ENCODE measurements at regions not wholly inside any gene's neighbourhood (a gene's known extent, or its start where the extent isn't known, plus 50 kb on each side); places are given as distances from the start of the nearest gene placed in this dataset.
A peak's percentile ranks its signal among the peaks of the same experiment; 100 is the strongest.

GRCh38 chr12:102755266-102755665 lies 161.8 kb downstream of the PAH start:
- no peak overlapping the region for H3K18ac ChIP-seq (ENCODE audit: low read length)
- H3K4me2 ChIP-seq (ENCODE audit: low read length) = no peak overlapping the region
- no peaks in the 10 kb centered on the region for H3K36me3 ChIP-seq (ENCODE audit: control insufficient read depth, insufficient read depth, low read length)
- no peaks in the 10 kb centered on the region for H3K79me1 ChIP-seq (ENCODE audit: low read length)
- H3K27ac ChIP-seq (ENCODE audit: low read depth, low read length) = no peak overlapping the region
- no peak overlapping the region for H3K4me3 ChIP-seq (ENCODE audit: low read length)
- H2AK5ac ChIP-seq (ENCODE audit: low read length) = no peak overlapping the region
- no peak overlapping the region for H2BK120ac ChIP-seq (ENCODE audit: low read depth, low read length)
- no peak overlapping the region for H2BK5ac ChIP-seq (ENCODE audit: low read length)
- H3K23ac ChIP-seq (ENCODE audit: low read length) = no peak overlapping the region
- no peak overlapping the region for H2BK15ac ChIP-seq (replicated peaks; ENCODE audit: low read depth)
- no peak overlapping the region for H4K5ac ChIP-seq (ENCODE audit: low read length)
- no peaks in the 10 kb centered on the region for H3K79me2 ChIP-seq (ENCODE audit: control insufficient read depth, insufficient read depth, low read length)
- no peak for DNase-seq
- no peak overlapping the region for H4K8ac ChIP-seq (ENCODE audit: low read depth, low read length)
- WGBS (ENCODE audit: extremely low coverage, insufficient coverage, low lambda C conversion rate) = no CpG with 5 or more reads among the region's 3 CpGs
- no peaks in the 10 kb centered on the region for H3K27me3 ChIP-seq (ENCODE audit: insufficient read depth, low read length, poor library complexity)
- no peak overlapping the region for H3K56ac ChIP-seq (ENCODE audit: low read length)
- H3K4ac ChIP-seq (ENCODE audit: low read depth, low read length) = no peak overlapping the region
- H3K4me1 ChIP-seq (ENCODE audit: control insufficient read depth, low read depth, low read length) = no peaks in the 10 kb centered on the region
- H3K9ac ChIP-seq (ENCODE audit: low read length) = no peak overlapping the region

GRCh38 chr12:102753802-102754201 lies 163.2 kb downstream of the PAH start:
- H3K4me3 ChIP-seq (ENCODE audit: low read length) = no peak overlapping the region
- no peaks in the 10 kb centered on the region for H3K4me1 ChIP-seq (ENCODE audit: control insufficient read depth, low read depth, low read length)
- H3K79me2 ChIP-seq (ENCODE audit: control insufficient read depth, insufficient read depth, low read length) = no peaks in the 10 kb centered on the region
- H3K9ac ChIP-seq (ENCODE audit: low read length) = no peak overlapping the region
- H3K27ac ChIP-seq (ENCODE audit: low read depth, low read length) = no peak overlapping the region
- no peak overlapping the region for H3K4me2 ChIP-seq (ENCODE audit: low read length)
- H3K18ac ChIP-seq (ENCODE audit: low read length) = no peak overlapping the region
- no peak overlapping the region for H4K5ac ChIP-seq (ENCODE audit: low read length)
- H3K79me1 ChIP-seq (ENCODE audit: low read length) = no peaks in the 10 kb centered on the region
- H3K36me3 ChIP-seq (ENCODE audit: control insufficient read depth, insufficient read depth, low read length) = no peaks in the 10 kb centered on the region
- no peak for DNase-seq
- no peak overlapping the region for H2BK120ac ChIP-seq (ENCODE audit: low read depth, low read length)
- no peak overlapping the region for H2BK5ac ChIP-seq (ENCODE audit: low read length)
- H2AK5ac ChIP-seq (ENCODE audit: low read length) = no peak overlapping the region
- no peak overlapping the region for H3K56ac ChIP-seq (ENCODE audit: low read length)
- H3K27me3 ChIP-seq (ENCODE audit: insufficient read depth, low read length, poor library complexity) = no peaks in the 10 kb centered on the region
- no peak overlapping the region for H3K4ac ChIP-seq (ENCODE audit: low read depth, low read length)
- no CpG with 5 or more reads among the region's 2 CpGs for WGBS (ENCODE audit: extremely low coverage, insufficient coverage, low lambda C conversion rate)
- H4K8ac ChIP-seq (ENCODE audit: low read depth, low read length) = no peak overlapping the region
- no peak overlapping the region for H2BK15ac ChIP-seq (replicated peaks; ENCODE audit: low read depth)
- H3K23ac ChIP-seq (ENCODE audit: low read length) = no peak overlapping the region

- H2BK120ac ChIP-seq (ENCODE audit: low read depth, low read length) = no peak overlapping the region
- WGBS (ENCODE audit: extremely low coverage, insufficient coverage, low lambda C conversion rate) = no CpG with 5 or more reads among the region's 3 CpGs
- no peaks in the 10 kb centered on the region for H3K4me1 ChIP-seq (ENCODE audit: control insufficient read depth, low read depth, low read length)
- no peaks in the 10 kb centered on the region for H3K27me3 ChIP-seq (ENCODE audit: insufficient read depth, low read length, poor library complexity)
- no peak overlapping the region for H3K23ac ChIP-seq (ENCODE audit: low read length)
- H3K36me3 ChIP-seq (ENCODE audit: control insufficient read depth, insufficient read depth, low read length) = no peaks in the 10 kb centered on the region
- no peaks in the 10 kb centered on the region for H3K79me1 ChIP-seq (ENCODE audit: low read length)
- no peak overlapping the region for H4K8ac ChIP-seq (ENCODE audit: low read depth, low read length)
- no peak overlapping the region for H3K4ac ChIP-seq (ENCODE audit: low read depth, low read length)
- H3K4me3 ChIP-seq (ENCODE audit: low read length) = no peak overlapping the region
- no peaks in the 10 kb centered on the region for H3K79me2 ChIP-seq (ENCODE audit: control insufficient read depth, insufficient read depth, low read length)
- no peak overlapping the region for H4K5ac ChIP-seq (ENCODE audit: low read length)
- no peak overlapping the region for H2AK5ac ChIP-seq (ENCODE audit: low read length)
- no peak overlapping the region for H2BK5ac ChIP-seq (ENCODE audit: low read length)
- no peak overlapping the region for H2BK15ac ChIP-seq (replicated peaks; ENCODE audit: low read depth)
- no peak overlapping the region for H3K27ac ChIP-seq (ENCODE audit: low read depth, low read length)
- H3K56ac ChIP-seq (ENCODE audit: low read length) = no peak overlapping the region
- H3K18ac ChIP-seq (ENCODE audit: low read length) = no peak overlapping the region
- H3K4me2 ChIP-seq (ENCODE audit: low read length) = no peak overlapping the region
- H3K9ac ChIP-seq (ENCODE audit: low read length) = no peak overlapping the region
- no peak for DNase-seq
These were observed 168.3 kb downstream of the PAH start for GRCh38 chr12:102748704-102749103.

GRCh38 chr12:102746963-102747362 lies 170.1 kb downstream of the PAH start:
- no peak for DNase-seq
- Histone ChIP-seq H3K18ac (ENCODE audit: low read length) (no peak overlapping the region), H3K79me1 (ENCODE audit: low read length) (no peaks in the 10 kb centered on the region), H3K79me2 (ENCODE audit: control insufficient read depth, insufficient read depth, low read length) (no peaks in the 10 kb centered on the region), H4K8ac (ENCODE audit: low read depth, low read length) (no peak overlapping the region), H3K4me1 (ENCODE audit: control insufficient read depth, low read depth, low read length) (no peaks in the 10 kb centered on the region), H3K4me3 (ENCODE audit: low read length) (no peak overlapping the region), H2BK5ac (ENCODE audit: low read length) (no peak overlapping the region), H3K23ac (ENCODE audit: low read length) (no peak overlapping the region), H2BK15ac (replicated peaks; ENCODE audit: low read depth) (no peak overlapping the region), H3K9ac (ENCODE audit: low read length) (no peak overlapping the region), H3K4ac (ENCODE audit: low read depth, low read length) (no peak overlapping the region), H3K36me3 (ENCODE audit: control insufficient read depth, insufficient read depth, low read length) (no peaks in the 10 kb centered on the region), H3K4me2 (ENCODE audit: low read length) (no peak overlapping the region), H3K27ac (ENCODE audit: low read depth, low read length) (no peak overlapping the region), H2AK5ac (ENCODE audit: low read length) (no peak overlapping the region), H2BK120ac (ENCODE audit: low read depth, low read length) (no peak overlapping the region), H3K27me3 (ENCODE audit: insufficient read depth, low read length, poor library complexity) (no peaks in the 10 kb centered on the region), H4K5ac (ENCODE audit: low read length) (no peak overlapping the region), H3K56ac (ENCODE audit: low read length) (no peak overlapping the region)
- WGBS (ENCODE audit: extremely low coverage, insufficient coverage, low lambda C conversion rate) = no CpG with 5 or more reads among the region's 4 CpGs

- H3K4me3 ChIP-seq (ENCODE audit: low read length) = no peak overlapping the region
- no peak overlapping the region for H2AK5ac ChIP-seq (ENCODE audit: low read length)
- no peak overlapping the region for H3K56ac ChIP-seq (ENCODE audit: low read length)
- no peaks in the 10 kb centered on the region for H3K79me1 ChIP-seq (ENCODE audit: low read length)
- DNase-seq = peak; percentile 70
- no peak overlapping the region for H3K9ac ChIP-seq (ENCODE audit: low read length)
- H2BK15ac ChIP-seq (replicated peaks; ENCODE audit: low read depth) = no peak overlapping the region
- H3K4me1 ChIP-seq (ENCODE audit: control insufficient read depth, low read depth, low read length) = no peaks in the 10 kb centered on the region
- no peak overlapping the region for H2BK5ac ChIP-seq (ENCODE audit: low read length)
- WGBS (ENCODE audit: extremely low coverage, insufficient coverage, low lambda C conversion rate) = no CpG with 5 or more reads among the region's 8 CpGs
- H3K4ac ChIP-seq (ENCODE audit: low read depth, low read length) = no peak overlapping the region
- H4K5ac ChIP-seq (ENCODE audit: low read length) = no peak overlapping the region
- no peaks in the 10 kb centered on the region for H3K36me3 ChIP-seq (ENCODE audit: control insufficient read depth, insufficient read depth, low read length)
- H3K18ac ChIP-seq (ENCODE audit: low read length) = no peak overlapping the region
- H3K4me2 ChIP-seq (ENCODE audit: low read length) = no peak overlapping the region
- no peak overlapping the region for H4K8ac ChIP-seq (ENCODE audit: low read depth, low read length)
- no peak overlapping the region for H3K27ac ChIP-seq (ENCODE audit: low read depth, low read length)
- H3K27me3 ChIP-seq (ENCODE audit: insufficient read depth, low read length, poor library complexity) = no peaks in the 10 kb centered on the region
- no peaks in the 10 kb centered on the region for H3K79me2 ChIP-seq (ENCODE audit: control insufficient read depth, insufficient read depth, low read length)
- no peak overlapping the region for H3K23ac ChIP-seq (ENCODE audit: low read length)
- H2BK120ac ChIP-seq (ENCODE audit: low read depth, low read length) = no peak overlapping the region
These were observed 171.0 kb downstream of the PAH start for GRCh38 chr12:102745971-102746600.

GRCh38 chr12:102741196-102741595 lies 175.8 kb downstream of the PAH start:
- Histone ChIP-seq H3K4me3 (ENCODE audit: low read length) (no peak overlapping the region), H3K23ac (ENCODE audit: low read length) (no peak overlapping the region), H3K36me3 (ENCODE audit: control insufficient read depth, insufficient read depth, low read length) (no peaks in the 10 kb centered on the region), H3K4me2 (ENCODE audit: low read length) (no peak overlapping the region), H3K79me2 (ENCODE audit: control insufficient read depth, insufficient read depth, low read length) (no peaks in the 10 kb centered on the region), H3K9ac (ENCODE audit: low read length) (no peak overlapping the region), H2BK5ac (ENCODE audit: low read length) (no peak overlapping the region), H3K18ac (ENCODE audit: low read length) (no peak overlapping the region), H3K56ac (ENCODE audit: low read length) (no peak overlapping the region), H4K8ac (ENCODE audit: low read depth, low read length) (no peak overlapping the region), H2BK15ac (replicated peaks; ENCODE audit: low read depth) (no peak overlapping the region), H3K79me1 (ENCODE audit: low read length) (no peaks in the 10 kb centered on the region), H3K4me1 (ENCODE audit: control insufficient read depth, low read depth, low read length) (no peaks in the 10 kb centered on the region), H2AK5ac (ENCODE audit: low read length) (no peak overlapping the region), H3K27me3 (ENCODE audit: insufficient read depth, low read length, poor library complexity) (no peaks in the 10 kb centered on the region), H3K4ac (ENCODE audit: low read depth, low read length) (no peak overlapping the region), H4K5ac (ENCODE audit: low read length) (no peak overlapping the region), H2BK120ac (ENCODE audit: low read depth, low read length) (no peak overlapping the region), H3K27ac (ENCODE audit: low read depth, low read length) (no peak overlapping the region)
- no peak for DNase-seq
- WGBS (ENCODE audit: extremely low coverage, insufficient coverage, low lambda C conversion rate) = no CpG with 5 or more reads among the region's 3 CpGs
